ENCODE measurements at regions not wholly inside any gene's neighbourhood (a gene's known extent, or its start where the extent isn't known, plus 50 kb on each side); places are given as distances from the start of the nearest gene placed in this dataset.

GRCh38 chr3:148373961-148374360, 323.7 kb upstream of the AGTR1 start (continued):
- TF ChIP-seq, protein P1, sequence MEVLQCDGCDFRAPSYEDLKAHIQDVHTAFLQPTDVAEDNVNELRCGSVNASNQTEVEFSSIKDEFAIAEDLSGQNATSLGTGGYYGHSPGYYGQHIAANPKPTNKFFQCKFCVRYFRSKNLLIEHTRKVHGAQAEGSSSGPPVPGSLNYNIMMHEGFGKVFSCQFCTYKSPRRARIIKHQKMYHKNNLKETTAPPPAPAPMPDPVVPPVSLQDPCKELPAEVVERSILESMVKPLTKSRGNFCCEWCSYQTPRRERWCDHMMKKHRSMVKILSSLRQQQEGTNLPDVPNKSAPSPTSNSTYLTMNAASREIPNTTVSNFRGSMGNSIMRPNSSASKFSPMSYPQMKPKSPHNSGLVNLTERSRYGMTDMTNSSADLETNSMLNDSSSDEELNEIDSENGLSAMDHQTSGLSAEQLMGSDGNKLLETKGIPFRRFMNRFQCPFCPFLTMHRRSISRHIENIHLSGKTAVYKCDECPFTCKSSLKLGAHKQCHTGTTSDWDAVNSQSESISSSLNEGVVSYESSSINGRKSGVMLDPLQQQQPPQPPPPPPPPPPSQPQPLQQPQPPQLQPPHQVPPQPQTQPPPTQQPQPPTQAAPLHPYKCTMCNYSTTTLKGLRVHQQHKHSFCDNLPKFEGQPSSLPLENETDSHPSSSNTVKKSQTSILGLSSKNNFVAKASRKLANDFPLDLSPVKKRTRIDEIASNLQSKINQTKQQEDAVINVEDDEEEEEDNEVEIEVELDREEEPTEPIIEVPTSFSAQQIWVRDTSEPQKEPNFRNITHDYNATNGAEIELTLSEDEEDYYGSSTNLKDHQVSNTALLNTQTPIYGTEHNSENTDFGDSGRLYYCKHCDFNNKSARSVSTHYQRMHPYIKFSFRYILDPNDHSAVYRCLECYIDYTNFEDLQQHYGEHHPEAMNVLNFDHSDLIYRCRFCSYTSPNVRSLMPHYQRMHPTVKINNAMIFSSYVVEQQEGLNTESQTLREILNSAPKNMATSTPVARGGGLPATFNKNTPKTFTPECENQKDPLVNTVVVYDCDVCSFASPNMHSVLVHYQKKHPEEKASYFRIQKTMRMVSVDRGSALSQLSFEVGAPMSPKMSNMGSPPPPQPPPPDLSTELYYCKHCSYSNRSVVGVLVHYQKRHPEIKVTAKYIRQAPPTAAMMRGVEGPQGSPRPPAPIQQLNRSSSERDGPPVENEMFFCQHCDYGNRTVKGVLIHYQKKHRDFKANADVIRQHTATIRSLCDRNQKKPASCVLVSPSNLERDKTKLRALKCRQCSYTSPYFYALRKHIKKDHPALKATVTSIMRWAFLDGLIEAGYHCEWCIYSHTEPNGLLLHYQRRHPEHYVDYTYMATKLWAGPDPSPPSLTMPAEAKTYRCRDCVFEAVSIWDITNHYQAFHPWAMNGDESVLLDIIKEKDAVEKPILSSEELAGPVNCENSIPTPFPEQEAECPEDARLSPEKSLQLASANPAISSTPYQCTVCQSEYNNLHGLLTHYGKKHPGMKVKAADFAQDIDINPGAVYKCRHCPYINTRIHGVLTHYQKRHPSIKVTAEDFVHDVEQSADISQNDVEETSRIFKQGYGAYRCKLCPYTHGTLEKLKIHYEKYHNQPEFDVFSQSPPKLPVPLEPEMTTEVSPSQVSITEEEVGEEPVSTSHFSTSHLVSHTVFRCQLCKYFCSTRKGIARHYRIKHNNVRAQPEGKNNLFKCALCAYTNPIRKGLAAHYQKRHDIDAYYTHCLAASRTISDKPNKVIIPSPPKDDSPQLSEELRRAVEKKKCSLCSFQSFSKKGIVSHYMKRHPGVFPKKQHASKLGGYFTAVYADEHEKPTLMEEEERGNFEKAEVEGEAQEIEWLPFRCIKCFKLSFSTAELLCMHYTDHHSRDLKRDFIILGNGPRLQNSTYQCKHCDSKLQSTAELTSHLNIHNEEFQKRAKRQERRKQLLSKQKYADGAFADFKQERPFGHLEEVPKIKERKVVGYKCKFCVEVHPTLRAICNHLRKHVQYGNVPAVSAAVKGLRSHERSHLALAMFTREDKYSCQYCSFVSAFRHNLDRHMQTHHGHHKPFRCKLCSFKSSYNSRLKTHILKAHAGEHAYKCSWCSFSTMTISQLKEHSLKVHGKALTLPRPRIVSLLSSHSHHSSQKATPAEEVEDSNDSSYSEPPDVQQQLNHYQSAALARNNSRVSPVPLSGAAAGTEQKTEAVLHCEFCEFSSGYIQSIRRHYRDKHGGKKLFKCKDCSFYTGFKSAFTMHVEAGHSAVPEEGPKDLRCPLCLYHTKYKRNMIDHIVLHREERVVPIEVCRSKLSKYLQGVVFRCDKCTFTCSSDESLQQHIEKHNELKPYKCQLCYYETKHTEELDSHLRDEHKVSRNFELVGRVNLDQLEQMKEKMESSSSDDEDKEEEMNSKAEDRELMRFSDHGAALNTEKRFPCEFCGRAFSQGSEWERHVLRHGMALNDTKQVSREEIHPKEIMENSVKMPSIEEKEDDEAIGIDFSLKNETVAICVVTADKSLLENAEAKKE (CRISPR knock-in tag; IDR thresholded peaks at IDR 0.05): no peak
- TF ChIP-seq, protein P2, sequence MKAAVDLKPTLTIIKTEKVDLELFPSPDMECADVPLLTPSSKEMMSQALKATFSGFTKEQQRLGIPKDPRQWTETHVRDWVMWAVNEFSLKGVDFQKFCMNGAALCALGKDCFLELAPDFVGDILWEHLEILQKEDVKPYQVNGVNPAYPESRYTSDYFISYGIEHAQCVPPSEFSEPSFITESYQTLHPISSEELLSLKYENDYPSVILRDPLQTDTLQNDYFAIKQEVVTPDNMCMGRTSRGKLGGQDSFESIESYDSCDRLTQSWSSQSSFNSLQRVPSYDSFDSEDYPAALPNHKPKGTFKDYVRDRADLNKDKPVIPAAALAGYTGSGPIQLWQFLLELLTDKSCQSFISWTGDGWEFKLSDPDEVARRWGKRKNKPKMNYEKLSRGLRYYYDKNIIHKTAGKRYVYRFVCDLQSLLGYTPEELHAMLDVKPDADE (IDR thresholded peaks at IDR 0.05): no peak
- TF ChIP-seq NANOG (IDR thresholded peaks at IDR 0.05; ENCODE audit: borderline replicate concordance): no peak
- TF ChIP-seq CREB1 (CRISPR knock-in tag; IDR thresholded peaks at IDR 0.05; ENCODE audit: low read depth): no peak
- no peak for TF ChIP-seq POLR2AphosphoS5 (IDR thresholded peaks at IDR 0.05; ENCODE audit: low read depth)

DNA sequence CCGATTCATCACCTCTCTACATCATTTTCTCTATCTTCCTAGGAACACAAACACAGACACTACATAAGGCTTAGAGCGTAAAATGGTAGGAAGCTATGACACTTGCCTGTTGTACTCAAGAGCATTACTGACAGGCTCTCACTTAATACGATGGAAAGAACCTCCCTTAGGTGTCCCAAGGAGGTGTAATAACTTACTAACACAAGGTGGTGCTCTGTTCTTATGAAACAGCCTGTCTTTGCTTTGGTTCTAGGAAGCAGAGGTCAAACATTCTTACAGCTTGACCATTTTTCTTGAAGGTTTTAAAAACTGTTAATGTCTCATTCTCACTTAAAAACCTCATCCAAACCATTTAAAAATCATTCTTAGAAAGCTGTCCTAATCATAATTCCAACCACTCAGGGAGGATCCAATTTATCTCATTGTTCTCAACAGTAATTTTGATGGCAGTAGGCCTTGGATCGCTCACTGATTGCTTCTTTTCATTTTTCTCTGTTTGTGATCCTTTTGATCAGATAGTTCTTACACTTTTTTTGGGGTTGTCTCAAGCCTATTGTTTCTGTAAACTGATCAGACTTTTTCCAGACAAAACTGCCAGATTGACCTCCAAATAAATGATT, 317.8 kb upstream of the AGTR1 start:
- DNase-seq (ENCODE audit: low spot score) (peak; percentile 85), ATAC-seq (peak; percentile 99)
- Histone ChIP-seq H3K4me1 (ENCODE audit: insufficient read depth) (no peaks in the 10 kb centered on the region), H3K27me3 (ENCODE audit: insufficient read depth) (no peaks in the 10 kb centered on the region), H4K20me1 (replicated peaks; ENCODE audit: insufficient read depth) (no peaks in the 10 kb centered on the region), H3K27ac (ENCODE audit: low read depth) (no peak overlapping the region), H3K36me3 (ENCODE audit: insufficient read depth) (no peaks in the 10 kb centered on the region), H3F3A (replicated peaks; ENCODE audit: low read depth) (no peaks in the 10 kb centered on the region), H3K4me2 (no peak overlapping the region), H3K9me2 (ENCODE audit: insufficient read depth) (no peaks in the 10 kb centered on the region), H2AFZ (no peak overlapping the region), H3K79me2 (replicated peaks; ENCODE audit: insufficient read depth) (no peaks in the 10 kb centered on the region), H3K4me3 (no peak overlapping the region)
- no peak for TF ChIP-seq CREB1 (CRISPR knock-in tag; IDR thresholded peaks at IDR 0.05; ENCODE audit: low read depth)
- TF ChIP-seq, protein P3, sequence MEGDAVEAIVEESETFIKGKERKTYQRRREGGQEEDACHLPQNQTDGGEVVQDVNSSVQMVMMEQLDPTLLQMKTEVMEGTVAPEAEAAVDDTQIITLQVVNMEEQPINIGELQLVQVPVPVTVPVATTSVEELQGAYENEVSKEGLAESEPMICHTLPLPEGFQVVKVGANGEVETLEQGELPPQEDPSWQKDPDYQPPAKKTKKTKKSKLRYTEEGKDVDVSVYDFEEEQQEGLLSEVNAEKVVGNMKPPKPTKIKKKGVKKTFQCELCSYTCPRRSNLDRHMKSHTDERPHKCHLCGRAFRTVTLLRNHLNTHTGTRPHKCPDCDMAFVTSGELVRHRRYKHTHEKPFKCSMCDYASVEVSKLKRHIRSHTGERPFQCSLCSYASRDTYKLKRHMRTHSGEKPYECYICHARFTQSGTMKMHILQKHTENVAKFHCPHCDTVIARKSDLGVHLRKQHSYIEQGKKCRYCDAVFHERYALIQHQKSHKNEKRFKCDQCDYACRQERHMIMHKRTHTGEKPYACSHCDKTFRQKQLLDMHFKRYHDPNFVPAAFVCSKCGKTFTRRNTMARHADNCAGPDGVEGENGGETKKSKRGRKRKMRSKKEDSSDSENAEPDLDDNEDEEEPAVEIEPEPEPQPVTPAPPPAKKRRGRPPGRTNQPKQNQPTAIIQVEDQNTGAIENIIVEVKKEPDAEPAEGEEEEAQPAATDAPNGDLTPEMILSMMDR (conservative IDR thresholded peaks at IDR 0.05; ENCODE audit: low read depth in 2 of 2): peak; percentile 76 to 87
- TF ChIP-seq, protein P2 (IDR thresholded peaks at IDR 0.05): no peak
- no peak for TF ChIP-seq EZH2 (IDR thresholded peaks at IDR 0.05; ENCODE audit: low read depth, unreplicated experiment)
- no peaks in the 10 kb centered on the region for H3K4me1 Mint-ChIP-seq
- no peaks in the 10 kb centered on the region for H3K9me3 Mint-ChIP-seq
- no peaks in the 10 kb centered on the region for H3K27me3 Mint-ChIP-seq (ENCODE audit: insufficient read depth, low read depth, poor library complexity)
- H3K27ac Mint-ChIP-seq: no peak overlapping the region
- no peak overlapping the region for H3K4me3 Mint-ChIP-seq
- no peaks in the 10 kb centered on the region for H3K36me3 Mint-ChIP-seq (ENCODE audit: low read depth)

Data from GM23338 (cell line).